ENCODE measurements at regions not wholly inside any gene's neighbourhood (a gene's known extent, or its start where the extent isn't known, plus 50 kb on each side); places are given as distances from the start of the nearest gene placed in this dataset.

GRCh38 chr1:222279591-222279990 lies 268.3 kb downstream of the HHIPL2 start:
- Histone ChIP-seq H3K9me3 (no peaks in the 10 kb centered on the region), H3K27me3 (no peaks in the 10 kb centered on the region), H3K4me3 (no peak overlapping the region), H3K27ac (no peak overlapping the region), H3K36me3 (no peaks in the 10 kb centered on the region), H3K4me1 (no peaks in the 10 kb centered on the region)
- intact Hi-C loops (cut with DNase I; ENCODE audit: low total_unique reads), result no loop called here
- TF ChIP-seq POLR2A (IDR thresholded peaks at IDR 0.05), result no peak
- no peak for TF ChIP-seq CTCF (IDR thresholded peaks at IDR 0.05)
- no peak for DNase-seq

- Histone ChIP-seq H3K36me3 (no peaks in the 10 kb centered on the region), H3K27me3 (no peaks in the 10 kb centered on the region), H3K4me1 (no peaks in the 10 kb centered on the region), H3K9me3 (no peaks in the 10 kb centered on the region), H3K27ac (no peak overlapping the region), H3K4me3 (no peak overlapping the region)
- DNase-seq, result no peak
- TF ChIP-seq CTCF (IDR thresholded peaks at IDR 0.05), result no peak
- TF ChIP-seq POLR2A (IDR thresholded peaks at IDR 0.05), result no peak
- intact Hi-C loops (cut with DNase I; ENCODE audit: low total_unique reads), result no loop called here
Measured at GRCh38 chr1:222278501-222278900, 269.4 kb downstream of the HHIPL2 start.

GRCh38 chr1:222275729-222276465 lies 272.0 kb downstream of the HHIPL2 start:
- no peaks in the 10 kb centered on the region for H3K4me1 ChIP-seq
- TF ChIP-seq POLR2A (IDR thresholded peaks at IDR 0.05) (no peak), CTCF (IDR thresholded peaks at IDR 0.05) (no peak)
- intact Hi-C loops (cut with DNase I; ENCODE audit: low total_unique reads), result no loop called here
- H3K27me3 ChIP-seq, result no peaks in the 10 kb centered on the region
- no peak for DNase-seq
- no peak overlapping the region for H3K4me3 ChIP-seq
- H3K36me3 ChIP-seq, result no peaks in the 10 kb centered on the region
- H3K27ac ChIP-seq, result no peak overlapping the region
- no peaks in the 10 kb centered on the region for H3K9me3 ChIP-seq

GRCh38 chr1:222275001-222275728 lies 272.7 kb downstream of the HHIPL2 start:
- no peaks in the 10 kb centered on the region for H3K27me3 ChIP-seq
- intact Hi-C loops (cut with DNase I; ENCODE audit: low total_unique reads), result no loop called here
- H3K4me1 ChIP-seq, result no peaks in the 10 kb centered on the region
- H3K27ac ChIP-seq, result no peak overlapping the region
- TF ChIP-seq POLR2A (IDR thresholded peaks at IDR 0.05) (no peak), CTCF (IDR thresholded peaks at IDR 0.05) (no peak)
- H3K4me3 ChIP-seq, result no peak overlapping the region
- no peaks in the 10 kb centered on the region for H3K36me3 ChIP-seq
- DNase-seq, result no peak
- H3K9me3 ChIP-seq, result no peaks in the 10 kb centered on the region

Measured in uterus (tissue), 3 donors.